Body of pancreas (tissue), 4 donors: ENCODE measurements at regions not wholly inside any gene's neighbourhood (a gene's known extent, or its start where the extent isn't known, plus 50 kb on each side); places are given as distances from the start of the nearest gene placed in this dataset.
A peak's percentile ranks its signal among the peaks of the same experiment; 100 is the strongest.

Experiments used
- ATAC-seq: fragments of 150-250 bp; one replicate; pipeline ENCODE4 v1.9.1; 2016
- DNase-seq, 4 donors: peaks; one replicate each; pipeline ENCODE4 v3.0.0-alpha.2; 2019
- H3K27ac ChIP-seq, 4 donors: fragments of 200-600 bp; sonication (generic); 1 replicate in 3 of 4; 2 replicates in 1 of 4; pipeline versions ENCODE4 v1.5.1 to v1.6.1; 2016 to 2019; ENCODE audit warnings: mild to moderate bottlenecking in 1 of 4, mixed read lengths in 1 of 4, moderate library complexity in 1 of 4
- H3K27me3 ChIP-seq, 2 donors: fragments of 200-600 bp; sonication (generic); one replicate each; pipeline ENCODE4 v1.6.0; 2016; ENCODE audit warnings: mild to moderate bottlenecking in 1 of 2
- H3K36me3 ChIP-seq, 2 donors: fragments of 200-600 bp; sonication (generic); replicated peaks in 1 of 2; 2 replicates each; pipeline ENCODE4 v1.5.1; 2016; ENCODE audit warnings: low read depth in 2 of 2; ENCODE audit not compliant: insufficient read depth in 1 of 2
- H3K4me1 ChIP-seq: fragments of 200-600 bp; sonication (generic); one replicate; pipeline ENCODE4 v1.6.0; 2016
- H3K4me3 ChIP-seq, 2 donors: fragments of 200-600 bp; sonication (generic); 1 replicate in 1 of 2; 2 replicates in 1 of 2; pipeline ENCODE4 v1.5.1; 2016 to 2019
- H3K9me3 ChIP-seq, 3 donors: fragments of 200-600 bp; sonication (generic); 1 replicate in 2 of 3; 2 replicates in 1 of 3; pipeline ENCODE4 v1.5.1; 2016
- POLR2A ChIP-seq, 3 donors: fragments of 450-650 bp; IDR thresholded peaks; one replicate each; pipeline ENCODE4 v1.6.1; 2016; ENCODE audit warnings: antibody characterized with exemption in 3 of 3, mild to moderate bottlenecking in 2 of 3
- WGBS, 2 donors: methylation state at CpG; one replicate each; pipeline ENCODE4 v1.1.5; 2017; 5-methylcytosine and 5-hydroxymethylcytosine counted together
- intact Hi-C: fragments of 100-400 bp; cut with DNase I; formaldehyde crosslinking; loops from one replicate; pipeline ENCODE4 v1.15.1; 2023
- TF ChIP-seq, protein P1 (sequence below), 7 experiments: fragments of 450-650 bp in 4 of 7; fragments of 200-600 bp in 3 of 7; sonication (generic) in 3 of 7; IDR thresholded peaks; one replicate each; pipeline ENCODE4 v1.5.1; 2016 to 2019; ENCODE audit warnings: antibody characterized with exemption in 7 of 7

GRCh38 chr14:30191639-30192279 is 264.1 kb upstream of the PRKD1 start:
- Histone ChIP-seq H3K36me3 (no peaks in the 10 kb centered on the region), H3K27ac (no peak overlapping the region), H3K4me3 (no peak overlapping the region), H3K27me3 (no peaks in the 10 kb centered on the region), H3K9me3 (no peaks in the 10 kb centered on the region), H3K4me1 (peaks cover 5% of the 10 kb centered on the region)
- intact Hi-C loops, result no loop called here
- ATAC-seq, result no peak
- 73 to 82% methylated on average over 2 of the region's 2 CpGs for WGBS, 2 donors
- DNase-seq, result no peak
- TF ChIP-seq, protein P1, sequence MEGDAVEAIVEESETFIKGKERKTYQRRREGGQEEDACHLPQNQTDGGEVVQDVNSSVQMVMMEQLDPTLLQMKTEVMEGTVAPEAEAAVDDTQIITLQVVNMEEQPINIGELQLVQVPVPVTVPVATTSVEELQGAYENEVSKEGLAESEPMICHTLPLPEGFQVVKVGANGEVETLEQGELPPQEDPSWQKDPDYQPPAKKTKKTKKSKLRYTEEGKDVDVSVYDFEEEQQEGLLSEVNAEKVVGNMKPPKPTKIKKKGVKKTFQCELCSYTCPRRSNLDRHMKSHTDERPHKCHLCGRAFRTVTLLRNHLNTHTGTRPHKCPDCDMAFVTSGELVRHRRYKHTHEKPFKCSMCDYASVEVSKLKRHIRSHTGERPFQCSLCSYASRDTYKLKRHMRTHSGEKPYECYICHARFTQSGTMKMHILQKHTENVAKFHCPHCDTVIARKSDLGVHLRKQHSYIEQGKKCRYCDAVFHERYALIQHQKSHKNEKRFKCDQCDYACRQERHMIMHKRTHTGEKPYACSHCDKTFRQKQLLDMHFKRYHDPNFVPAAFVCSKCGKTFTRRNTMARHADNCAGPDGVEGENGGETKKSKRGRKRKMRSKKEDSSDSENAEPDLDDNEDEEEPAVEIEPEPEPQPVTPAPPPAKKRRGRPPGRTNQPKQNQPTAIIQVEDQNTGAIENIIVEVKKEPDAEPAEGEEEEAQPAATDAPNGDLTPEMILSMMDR (IDR thresholded peaks at IDR 0.05), result no peak
- TF ChIP-seq POLR2A (IDR thresholded peaks at IDR 0.05), result no peak

DNA sequence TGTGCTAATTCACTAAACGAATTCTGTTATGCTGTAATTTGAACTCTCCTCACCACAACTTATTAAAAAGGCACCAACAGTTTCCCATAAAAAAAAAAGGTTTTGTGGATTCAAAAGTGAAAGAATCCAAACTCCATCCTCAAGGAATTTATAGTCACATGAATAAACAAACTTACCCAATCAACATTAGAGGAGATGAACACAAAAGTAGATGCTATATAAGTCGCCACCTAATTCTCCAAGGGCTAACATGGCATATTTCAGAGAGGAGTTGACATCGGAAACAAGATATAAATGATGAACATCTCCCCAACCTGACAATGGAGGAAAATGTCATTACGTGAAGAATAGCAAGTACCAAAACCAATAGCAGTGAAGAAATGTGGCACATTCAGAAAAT is 265.5 kb upstream of the PRKD1 start:
- H3K4me3 ChIP-seq, result no peak overlapping the region
- ATAC-seq, result no peak
- no peak for DNase-seq
- intact Hi-C loops, result no loop called here
- H3K4me1 ChIP-seq, result peaks cover 5% of the 10 kb centered on the region
- no peaks in the 10 kb centered on the region for H3K36me3 ChIP-seq
- no peaks in the 10 kb centered on the region for H3K9me3 ChIP-seq
- no peak overlapping the region for H3K27ac ChIP-seq
- no peaks in the 10 kb centered on the region for H3K27me3 ChIP-seq
- TF ChIP-seq POLR2A (IDR thresholded peaks at IDR 0.05), result no peak
- TF ChIP-seq, protein P1 (IDR thresholded peaks at IDR 0.05), result no peak
- 72 to 77% methylated on average over 4 of the region's 4 CpGs for WGBS, 2 donors

DNA sequence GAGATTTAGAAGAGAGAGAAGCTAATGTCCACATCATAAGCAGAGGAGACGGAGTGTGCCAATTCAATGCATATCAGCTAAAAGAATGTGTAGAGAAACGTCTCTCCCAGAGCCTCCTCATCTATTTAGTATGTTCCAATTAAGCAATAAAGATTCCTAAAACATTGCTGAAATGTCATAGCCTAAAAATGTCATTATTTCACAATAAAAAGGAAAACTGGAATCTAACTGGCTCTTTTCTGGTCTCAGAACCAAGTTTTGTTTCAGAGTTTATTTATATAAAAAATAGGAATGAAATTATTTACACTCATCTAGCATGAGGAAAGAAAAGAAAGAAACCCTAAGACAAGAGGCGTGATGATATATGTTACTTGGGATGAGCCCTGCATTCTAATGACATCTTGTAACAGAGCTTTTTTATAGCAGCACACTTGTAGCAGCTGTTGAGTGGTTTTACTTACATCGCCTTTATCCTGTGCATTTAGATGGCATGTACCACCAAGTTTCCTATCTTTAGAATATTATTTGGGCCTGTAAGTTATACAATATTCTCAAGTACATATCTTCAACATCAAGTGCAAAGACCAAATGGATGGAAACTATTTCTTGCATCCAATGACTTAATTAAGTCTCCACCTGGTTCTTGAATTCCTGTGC is 266.3 kb upstream of the PRKD1 start:
- DNase-seq, result no peak
- no peaks in the 10 kb centered on the region for H3K27me3 ChIP-seq
- H3K4me3 ChIP-seq, result no peak overlapping the region
- H3K9me3 ChIP-seq, result no peaks in the 10 kb centered on the region
- intact Hi-C loops, result no loop called here
- ATAC-seq, result peak; percentile 21
- H3K36me3 ChIP-seq, result no peaks in the 10 kb centered on the region
- no peak for TF ChIP-seq POLR2A (IDR thresholded peaks at IDR 0.05)
- TF ChIP-seq, protein P1 (IDR thresholded peaks at IDR 0.05), result no peak
- no peak overlapping the region for H3K27ac ChIP-seq
- peaks cover 5% of the 10 kb centered on the region for H3K4me1 ChIP-seq
- WGBS, 2 donors, result 78 to 79% methylated on average over 4 of the region's 4 CpGs

- Histone ChIP-seq H3K4me3 (no peak overlapping the region), H3K4me1 (peaks cover 5% of the 10 kb centered on the region), H3K27me3 (no peaks in the 10 kb centered on the region), H3K9me3 (no peaks in the 10 kb centered on the region), H3K36me3 (no peaks in the 10 kb centered on the region), H3K27ac (no peak overlapping the region)
- WGBS, 2 donors, result 70 to 73% methylated on average over 2 of the region's 2 CpGs
- no peak for TF ChIP-seq POLR2A (IDR thresholded peaks at IDR 0.05)
- TF ChIP-seq, protein P1 (IDR thresholded peaks at IDR 0.05), result no peak
- ATAC-seq (peak; percentile 55), DNase-seq (no peak)
- intact Hi-C loops, result no loop called here
These were observed 267.1 kb upstream of the PRKD1 start for GRCh38 chr14:30194741-30195148.

- intact Hi-C loops, result no loop called here
- WGBS, 2 donors, result 33 to 39% methylated on average over 3 of the region's 3 CpGs
- no peaks in the 10 kb centered on the region for H3K9me3 ChIP-seq
- no peaks in the 10 kb centered on the region for H3K36me3 ChIP-seq
- H3K4me1 ChIP-seq, result peaks cover 5% of the 10 kb centered on the region
- ATAC-seq (no peak), DNase-seq (no peak)
- H3K27ac ChIP-seq, result no peak overlapping the region
- no peak for TF ChIP-seq POLR2A (IDR thresholded peaks at IDR 0.05)
- TF ChIP-seq, protein P1 (IDR thresholded peaks at IDR 0.05), result no peak
- H3K4me3 ChIP-seq, result no peak overlapping the region
- no peaks in the 10 kb centered on the region for H3K27me3 ChIP-seq
These were observed 268.3 kb upstream of the PRKD1 start for GRCh38 chr14:30195941-30196340.
